DND-41 (cell line): ENCODE measurements at regions not wholly inside any gene's neighbourhood (a gene's known extent, or its start where the extent isn't known, plus 50 kb on each side); places are given as distances from the start of the nearest gene placed in this dataset.

Source experiments
- ATAC-seq: fragments of 200-7000 bp; cut with Tn5 transposase; 3 replicates; pipeline ENCODE4 v1.9.1; 2021; ENCODE audit warnings: low read depth; ENCODE audit not compliant: insufficient read depth
- DNase-seq: peaks from one replicate; pipeline ENCODE4 v3.0.0-alpha.2; 2020
- H2AFZ ChIP-seq: 2 replicates; pipeline ENCODE4 v1.6.0; 2012; ENCODE audit warnings: low read depth, low read length
- H3K27ac ChIP-seq: 2 replicates; pipeline ENCODE4 v1.5.1; 2012; ENCODE audit warnings: low read length, inconsistent platforms
- H3K27me3 ChIP-seq: fragments of 200-600 bp; sonication (generic); 2 replicates; pipeline ENCODE4 v1.6.0; 2012; ENCODE audit warnings: low read length, mild to moderate bottlenecking, inconsistent platforms; ENCODE audit not compliant: insufficient read depth, poor library complexity
- H3K36me3 ChIP-seq: 2 replicates; pipeline ENCODE4 v1.5.1; 2012; ENCODE audit warnings: low read length, inconsistent platforms; ENCODE audit not compliant: insufficient read depth
- H3K4me1 ChIP-seq: 2 replicates; pipeline ENCODE4 v1.5.1; 2012; ENCODE audit warnings: mild to moderate bottlenecking, low read length; ENCODE audit not compliant: insufficient read depth
- H3K4me2 ChIP-seq: 2 replicates; pipeline ENCODE4 v1.6.0; 2012; ENCODE audit warnings: mild to moderate bottlenecking, moderate library complexity, low read length, inconsistent platforms; ENCODE audit not compliant: insufficient read depth
- H3K4me3 ChIP-seq, 2 experiments: fragments of 200-600 bp in 1 of 2; shearing (Covaris generic) in 1 of 2; 2 replicates each; pipeline ENCODE4 v1.5.1; 2012 to 2016; ENCODE audit warnings: inconsistent platforms in 2 of 2, low read length in 2 of 2, mild to moderate bottlenecking in 2 of 2, low read depth in 1 of 2, moderate library complexity in 1 of 2
- H3K79me2 ChIP-seq: 2 replicates; pipeline ENCODE4 v1.6.0; 2012; ENCODE audit warnings: low read length, inconsistent platforms; ENCODE audit not compliant: insufficient read depth
- H3K9ac ChIP-seq: 2 replicates; pipeline ENCODE4 v1.6.0; 2012; ENCODE audit warnings: low read depth, mild to moderate bottlenecking, inconsistent platforms, low read length, moderate library complexity
- H3K9me3 ChIP-seq: 2 replicates; pipeline ENCODE4 v1.5.1; 2012; ENCODE audit warnings: low read length, moderate library complexity, mild to moderate bottlenecking, inconsistent platforms; ENCODE audit not compliant: insufficient read depth, severe bottlenecking
- H4K20me1 ChIP-seq: 2 replicates; pipeline ENCODE4 v1.6.0; 2012; ENCODE audit warnings: low read length; ENCODE audit not compliant: insufficient read depth
- EZH2 ChIP-seq: IDR thresholded peaks from 3 replicates; pipeline ENCODE4 v1.6.1; 2012; ENCODE audit warnings: borderline replicate concordance, low read depth, mild to moderate bottlenecking, moderate library complexity, low read length, inconsistent platforms; ENCODE audit not compliant: severe bottlenecking
- TF ChIP-seq, protein P1 (sequence below): IDR thresholded peaks from 2 replicates; pipeline ENCODE4 v1.5.1; 2012; ENCODE audit warnings: borderline replicate concordance, low read length, moderate library complexity, mild to moderate bottlenecking; ENCODE audit not compliant: poor library complexity, severe bottlenecking; ENCODE audit errors: extremely low read depth

- H3K4me2 ChIP-seq: no peak overlapping the region
- no peak overlapping the region for H3K4me3 ChIP-seq
- H3K9ac ChIP-seq: no peak overlapping the region
- H4K20me1 ChIP-seq: no peaks in the 10 kb centered on the region; the same call in 1 of the 2 replicates
- H3K27me3 ChIP-seq: peaks cover 7% of the 10 kb centered on the region
- no peak for ATAC-seq
- H2AFZ ChIP-seq: no peak overlapping the region
- DNase-seq: no peak
- no peaks in the 10 kb centered on the region for H3K36me3 ChIP-seq
- no peak overlapping the region for H3K27ac ChIP-seq
- H3K9me3 ChIP-seq: no peaks in the 10 kb centered on the region
- no peaks in the 10 kb centered on the region for H3K79me2 ChIP-seq
- no peak for TF ChIP-seq EZH2
- TF ChIP-seq, protein P1, sequence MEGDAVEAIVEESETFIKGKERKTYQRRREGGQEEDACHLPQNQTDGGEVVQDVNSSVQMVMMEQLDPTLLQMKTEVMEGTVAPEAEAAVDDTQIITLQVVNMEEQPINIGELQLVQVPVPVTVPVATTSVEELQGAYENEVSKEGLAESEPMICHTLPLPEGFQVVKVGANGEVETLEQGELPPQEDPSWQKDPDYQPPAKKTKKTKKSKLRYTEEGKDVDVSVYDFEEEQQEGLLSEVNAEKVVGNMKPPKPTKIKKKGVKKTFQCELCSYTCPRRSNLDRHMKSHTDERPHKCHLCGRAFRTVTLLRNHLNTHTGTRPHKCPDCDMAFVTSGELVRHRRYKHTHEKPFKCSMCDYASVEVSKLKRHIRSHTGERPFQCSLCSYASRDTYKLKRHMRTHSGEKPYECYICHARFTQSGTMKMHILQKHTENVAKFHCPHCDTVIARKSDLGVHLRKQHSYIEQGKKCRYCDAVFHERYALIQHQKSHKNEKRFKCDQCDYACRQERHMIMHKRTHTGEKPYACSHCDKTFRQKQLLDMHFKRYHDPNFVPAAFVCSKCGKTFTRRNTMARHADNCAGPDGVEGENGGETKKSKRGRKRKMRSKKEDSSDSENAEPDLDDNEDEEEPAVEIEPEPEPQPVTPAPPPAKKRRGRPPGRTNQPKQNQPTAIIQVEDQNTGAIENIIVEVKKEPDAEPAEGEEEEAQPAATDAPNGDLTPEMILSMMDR: no peak
- no peaks in the 10 kb centered on the region for H3K4me1 ChIP-seq
Observed at GRCh38 chr11:79897896-79898295, 457.1 kb upstream of the TENM4 start.

GRCh38 chr11:79896258-79896657, 455.4 kb upstream of the TENM4 start:
- no peak for DNase-seq
- no peak overlapping the region for H3K9ac ChIP-seq
- peaks cover 7% of the 10 kb centered on the region for H3K27me3 ChIP-seq
- no peaks in the 10 kb centered on the region for H3K36me3 ChIP-seq
- ATAC-seq: no peak
- no peaks in the 10 kb centered on the region for H3K4me1 ChIP-seq
- H3K9me3 ChIP-seq: no peaks in the 10 kb centered on the region
- H3K4me2 ChIP-seq: no peak overlapping the region
- H4K20me1 ChIP-seq: no peaks in the 10 kb centered on the region; the same call in 1 of the 2 replicates
- H3K79me2 ChIP-seq: no peaks in the 10 kb centered on the region
- no peak overlapping the region for H3K27ac ChIP-seq
- H3K4me3 ChIP-seq: no peak overlapping the region
- TF ChIP-seq, protein P1: no peak
- TF ChIP-seq EZH2: no peak
- H2AFZ ChIP-seq: no peak overlapping the region

DNA sequence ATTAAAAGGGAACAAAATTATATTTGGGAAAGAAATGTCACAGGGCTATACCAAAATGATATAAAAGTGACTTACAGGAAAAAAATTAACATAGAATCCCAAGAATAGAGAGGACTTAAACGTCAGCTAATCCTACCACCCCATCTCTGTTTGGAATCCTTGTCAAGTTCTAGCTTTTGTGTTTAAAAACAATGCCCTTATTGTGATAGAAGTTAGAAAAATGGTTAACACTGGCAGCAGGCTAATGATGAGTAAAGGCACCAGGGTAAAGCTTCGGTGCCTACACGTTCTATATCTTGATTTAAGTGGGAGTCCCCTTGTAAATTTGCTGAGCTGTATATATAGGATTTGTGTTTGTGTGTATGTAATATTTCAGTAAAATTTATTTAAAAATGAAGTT, 453.3 kb upstream of the TENM4 start:
- no peak overlapping the region for H3K4me3 ChIP-seq
- no peaks in the 10 kb centered on the region for H3K4me1 ChIP-seq
- no peak overlapping the region for H3K27ac ChIP-seq
- H3K9ac ChIP-seq: no peak overlapping the region
- H3K27me3 ChIP-seq: peaks cover 7% of the 10 kb centered on the region
- H3K79me2 ChIP-seq: no peaks in the 10 kb centered on the region
- no peaks in the 10 kb centered on the region for H3K9me3 ChIP-seq
- H3K36me3 ChIP-seq: no peaks in the 10 kb centered on the region
- DNase-seq: no peak
- H2AFZ ChIP-seq: no peak overlapping the region
- no peaks in the 10 kb centered on the region; the same call in 1 of the 2 replicates for H4K20me1 ChIP-seq
- TF ChIP-seq EZH2: no peak
- TF ChIP-seq, protein P1: no peak
- H3K4me2 ChIP-seq: no peak overlapping the region
- no peak for ATAC-seq

DNA sequence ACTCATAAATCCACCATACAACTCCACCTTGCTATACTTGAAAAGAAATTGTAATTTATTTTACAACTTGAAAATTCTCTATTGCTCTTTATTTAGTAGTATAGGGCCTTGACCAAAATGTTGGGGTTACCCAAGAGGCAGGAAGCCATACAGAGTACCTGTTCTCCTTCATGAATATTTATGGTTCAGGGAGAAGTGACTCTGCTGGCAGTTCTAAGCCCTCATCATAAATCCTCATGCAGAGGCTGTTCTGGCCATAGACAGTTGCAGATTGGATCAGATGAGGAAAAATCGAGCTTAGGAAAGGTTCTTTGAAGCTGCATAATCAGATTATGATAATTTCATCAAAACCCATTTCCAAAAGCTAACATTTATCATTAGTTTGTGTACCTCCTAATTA, 449.4 kb upstream of the TENM4 start:
- H3K4me1 ChIP-seq: no peaks in the 10 kb centered on the region
- H3K36me3 ChIP-seq: no peaks in the 10 kb centered on the region
- H3K4me2 ChIP-seq: no peak overlapping the region
- H4K20me1 ChIP-seq: no peaks in the 10 kb centered on the region
- H2AFZ ChIP-seq: no peak overlapping the region
- TF ChIP-seq EZH2: no peak
- TF ChIP-seq, protein P1: no peak
- no peak for ATAC-seq
- H3K9me3 ChIP-seq: no peaks in the 10 kb centered on the region
- no peaks in the 10 kb centered on the region for H3K79me2 ChIP-seq
- H3K4me3 ChIP-seq: no peak overlapping the region
- H3K27me3 ChIP-seq: no peaks in the 10 kb centered on the region
- H3K27ac ChIP-seq: no peak overlapping the region
- DNase-seq: no peak
- no peak overlapping the region for H3K9ac ChIP-seq
